PC-9 (cell line): ENCODE measurements at regions not wholly inside any gene's neighbourhood (a gene's known extent, or its start where the extent isn't known, plus 50 kb on each side); places are given as distances from the start of the nearest gene placed in this dataset.

Source experiments
- BruUV-seq: library from RNA; stranded (reverse); fragments of 400-500 nt; replicated peaks from 2 replicates; lab custom pipeline; 2021; lab: Mats Ljungman, UMichigan
- CTCF ChIA-PET: fragments of 300-600 bp; sonication (Branson Sonifier 250); formaldehyde crosslinking; loops from one replicate; lab custom pipeline; 2022; ENCODE audit warnings: antibody characterized with exemption; lab: Charles Lee
- POLR2A ChIA-PET: fragments of 300-600 bp; sonication (Branson Sonifier 250); formaldehyde crosslinking; loops from one replicate; lab custom pipeline; 2022; ENCODE audit warnings: antibody characterized with exemption; ENCODE audit not compliant: unreplicated experiment; lab: Charles Lee
- DNase-seq, 2 experiments: peaks; one replicate each; pipeline versions ENCODE4 v3.0.0 to v3.0.0-alpha.2; 2015 to 2022; ENCODE audit warnings: mixed read lengths in 1 of 2
- H2AFZ ChIP-seq: fragments of 200-600 bp; sonication (generic); 2 replicates; pipeline ENCODE4 v1.8.1; 2017; ENCODE audit warnings: antibody characterized with exemption
- H3F3A ChIP-seq: fragments of 200-600 bp; sonication (generic); 2 replicates; pipeline ENCODE4 v1.8.1; 2017; ENCODE audit warnings: antibody characterized with exemption, mild to moderate bottlenecking, low read depth; ENCODE audit not compliant: insufficient read depth
- H3K27ac ChIP-seq: fragments of 200-600 bp; sonication (generic); 2 replicates; pipeline ENCODE4 v1.6.1; 2016; ENCODE audit warnings: mixed run types
- H3K27me3 ChIP-seq: fragments of 200-600 bp; sonication (generic); 2 replicates; pipeline ENCODE4 v1.6.1; 2016; ENCODE audit warnings: low read depth, mixed run types; ENCODE audit not compliant: insufficient read depth
- H3K36me3 ChIP-seq: fragments of 200-600 bp; sonication (generic); 2 replicates; pipeline ENCODE4 v1.6.1; 2016; ENCODE audit warnings: low read depth, mixed run types
- H3K4me1 ChIP-seq: fragments of 200-600 bp; sonication (generic); replicated peaks from 2 replicates; pipeline ENCODE4 v1.6.1; 2016; ENCODE audit warnings: mixed run types; ENCODE audit not compliant: insufficient read depth
- H3K4me2 ChIP-seq: fragments of 200-600 bp; sonication (generic); 2 replicates; pipeline ENCODE4 v1.6.1; 2017; ENCODE audit warnings: mixed run types
- H3K4me3 ChIP-seq: fragments of 200-600 bp; sonication (generic); 2 replicates; pipeline ENCODE4 v1.6.1; 2016; ENCODE audit warnings: mixed run types
- H3K79me2 ChIP-seq: fragments of 200-600 bp; sonication (generic); 2 replicates; pipeline ENCODE4 v1.6.1; 2017; ENCODE audit warnings: low read depth, mixed run types
- H3K9me2 ChIP-seq: fragments of 200-600 bp; sonication (generic); 2 replicates; pipeline ENCODE4 v1.8.1; 2017; ENCODE audit warnings: mild to moderate bottlenecking; ENCODE audit not compliant: insufficient read depth
- H3K9me3 ChIP-seq: fragments of 200-600 bp; sonication (generic); 2 replicates; pipeline ENCODE4 v1.8.1; 2016; ENCODE audit warnings: low read depth; ENCODE audit not compliant: insufficient read depth
- H4K20me1 ChIP-seq: fragments of 200-600 bp; sonication (generic); 2 replicates; pipeline ENCODE4 v1.8.1; 2017; ENCODE audit not compliant: insufficient read depth
- EZH2 ChIP-seq: fragments of 200-600 bp; sonication (generic); IDR thresholded peaks from 2 replicates; pipeline ENCODE4 v1.8.0; 2017; ENCODE audit warnings: antibody characterized with exemption, low read depth
- intact Hi-C: fragments of 100-400 bp; cut with micrococcal nuclease; formaldehyde crosslinking; loops from one replicate; pipeline ENCODE4 v1.10.0; 2022; ENCODE audit not compliant: unreplicated experiment
- TF ChIP-seq, protein P1 (sequence below): fragments of 200-600 bp; sonication (generic); conservative IDR thresholded peaks from 2 replicates; pipeline ENCODE4 v1.6.1; 2017; ENCODE audit warnings: mixed run types, antibody characterized with exemption, mild to moderate bottlenecking, moderate library complexity

DNA sequence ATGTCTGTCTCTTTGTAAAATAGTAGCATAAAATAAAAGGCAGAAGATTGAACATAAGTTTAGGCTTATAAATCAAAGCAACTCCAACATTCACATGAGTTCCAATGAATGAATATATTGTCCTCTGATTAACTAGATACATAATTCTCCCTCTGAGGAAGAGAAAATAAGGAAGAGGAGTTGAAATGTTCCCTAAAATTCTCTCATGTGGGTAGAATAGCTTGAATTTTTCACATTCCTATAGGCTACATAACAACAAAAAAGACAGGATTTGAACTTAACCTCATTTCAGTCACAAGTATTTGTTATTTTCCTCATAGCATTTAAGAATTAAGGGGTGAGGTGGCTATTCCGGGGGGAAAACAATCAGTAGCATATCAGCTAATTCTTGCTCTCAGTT is 462.4 kb upstream of the NDST4 start:
- ChIA-PET POLR2A (no interaction called here), CTCF (no interaction called here)
- H3K9me2 ChIP-seq = no peaks in the 10 kb centered on the region

DNA sequence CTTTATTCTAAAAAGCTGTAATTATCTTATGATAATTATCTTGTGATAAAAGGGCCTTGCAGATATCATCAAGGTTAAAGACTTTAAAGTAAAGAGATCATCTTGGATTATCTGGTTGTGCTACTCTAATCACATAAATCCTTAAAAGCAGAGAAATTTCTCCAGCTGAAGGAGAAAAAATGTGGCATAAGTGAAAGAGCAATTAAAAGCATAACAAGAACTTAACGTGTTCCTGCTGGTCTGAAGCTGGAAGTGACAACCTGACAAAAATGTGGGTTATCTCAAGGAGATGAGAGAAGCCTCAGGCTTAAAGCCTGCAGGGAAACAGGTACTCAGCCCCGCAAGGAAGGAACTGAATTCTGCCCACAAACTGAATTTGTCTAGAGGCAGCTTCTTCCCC is 449.1 kb upstream of the NDST4 start:
- intact Hi-C loops = no loop called here
- no TSS peak for BruUV-seq
- POLR2A ChIA-PET = no interaction called here
- no peak for TF ChIP-seq EZH2
- TF ChIP-seq, protein P1, sequence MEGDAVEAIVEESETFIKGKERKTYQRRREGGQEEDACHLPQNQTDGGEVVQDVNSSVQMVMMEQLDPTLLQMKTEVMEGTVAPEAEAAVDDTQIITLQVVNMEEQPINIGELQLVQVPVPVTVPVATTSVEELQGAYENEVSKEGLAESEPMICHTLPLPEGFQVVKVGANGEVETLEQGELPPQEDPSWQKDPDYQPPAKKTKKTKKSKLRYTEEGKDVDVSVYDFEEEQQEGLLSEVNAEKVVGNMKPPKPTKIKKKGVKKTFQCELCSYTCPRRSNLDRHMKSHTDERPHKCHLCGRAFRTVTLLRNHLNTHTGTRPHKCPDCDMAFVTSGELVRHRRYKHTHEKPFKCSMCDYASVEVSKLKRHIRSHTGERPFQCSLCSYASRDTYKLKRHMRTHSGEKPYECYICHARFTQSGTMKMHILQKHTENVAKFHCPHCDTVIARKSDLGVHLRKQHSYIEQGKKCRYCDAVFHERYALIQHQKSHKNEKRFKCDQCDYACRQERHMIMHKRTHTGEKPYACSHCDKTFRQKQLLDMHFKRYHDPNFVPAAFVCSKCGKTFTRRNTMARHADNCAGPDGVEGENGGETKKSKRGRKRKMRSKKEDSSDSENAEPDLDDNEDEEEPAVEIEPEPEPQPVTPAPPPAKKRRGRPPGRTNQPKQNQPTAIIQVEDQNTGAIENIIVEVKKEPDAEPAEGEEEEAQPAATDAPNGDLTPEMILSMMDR = no peak
- H3K27ac ChIP-seq = no peak overlapping the region
- no peaks in the 10 kb centered on the region for H3K36me3 ChIP-seq
- no peak overlapping the region for H3K4me3 ChIP-seq
- CTCF ChIA-PET = no interaction called here
- no peak for DNase-seq
- no peak overlapping the region for H3K4me2 ChIP-seq
- no peaks in the 10 kb centered on the region for H3F3A ChIP-seq
- no peaks in the 10 kb centered on the region for H4K20me1 ChIP-seq
- H3K79me2 ChIP-seq = no peaks in the 10 kb centered on the region
- H2AFZ ChIP-seq = no peak overlapping the region
- H3K4me1 ChIP-seq = no peaks in the 10 kb centered on the region
- no peaks in the 10 kb centered on the region; the same call in 1 of the 2 replicates for H3K9me2 ChIP-seq
- no peaks in the 10 kb centered on the region for H3K9me3 ChIP-seq
- H3K27me3 ChIP-seq = no peaks in the 10 kb centered on the region

More for the DNA sequence above, 462.4 kb upstream of the NDST4 start:
- Histone ChIP-seq H3K4me2 (no peak overlapping the region), H3F3A (no peaks in the 10 kb centered on the region), H2AFZ (no peak overlapping the region), H3K9me3 (no peaks in the 10 kb centered on the region), H3K27me3 (no peaks in the 10 kb centered on the region), H3K79me2 (no peaks in the 10 kb centered on the region), H3K27ac (no peak overlapping the region), H4K20me1 (no peaks in the 10 kb centered on the region), H3K36me3 (no peaks in the 10 kb centered on the region), H3K4me3 (no peak overlapping the region), H3K4me1 (no peaks in the 10 kb centered on the region)
- no TSS peak for BruUV-seq
- intact Hi-C loops = no loop called here
- DNase-seq = no peak
- TF ChIP-seq, protein P1 = no peak

DNA sequence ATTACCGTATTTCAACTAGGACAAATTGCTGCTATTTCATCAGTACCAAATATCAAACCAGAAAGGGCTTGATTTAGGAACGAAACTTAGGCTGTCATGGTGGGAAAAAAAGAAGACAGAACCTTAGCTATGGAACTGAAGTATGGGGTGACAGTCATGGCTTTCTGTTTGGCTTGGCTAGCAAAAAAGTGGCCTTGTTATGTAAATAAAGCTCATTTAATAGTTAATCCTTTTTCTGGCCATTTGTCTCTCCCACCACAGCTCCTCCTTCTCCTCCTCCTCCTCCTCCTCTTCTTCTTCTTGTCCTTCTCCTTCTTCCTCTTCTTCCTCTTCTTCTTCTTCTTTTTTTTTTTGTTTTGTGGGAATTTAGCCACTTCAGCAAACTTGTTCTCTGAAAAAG is 434.7 kb upstream of the NDST4 start:
- Histone ChIP-seq H2AFZ (no peak overlapping the region), H3K27ac (no peak overlapping the region), H3K36me3 (no peaks in the 10 kb centered on the region), H3K27me3 (no peaks in the 10 kb centered on the region), H3K9me3 (no peaks in the 10 kb centered on the region), H4K20me1 (no peaks in the 10 kb centered on the region), H3K79me2 (no peaks in the 10 kb centered on the region), H3K4me1 (no peaks in the 10 kb centered on the region), H3F3A (no peaks in the 10 kb centered on the region), H3K9me2 (no peaks in the 10 kb centered on the region), H3K4me3 (no peak overlapping the region), H3K4me2 (no peak overlapping the region)
- no TSS peak for BruUV-seq
- ChIA-PET POLR2A (no interaction called here), CTCF (no interaction called here)
- no peak for DNase-seq
- TF ChIP-seq EZH2 = no peak
- TF ChIP-seq, protein P1 = no peak
- intact Hi-C loops = no loop called here
